ENCODE measurements at regions not wholly inside any gene's neighbourhood (a gene's known extent, or its start where the extent isn't known, plus 50 kb on each side); places are given as distances from the start of the nearest gene placed in this dataset.

DNA sequence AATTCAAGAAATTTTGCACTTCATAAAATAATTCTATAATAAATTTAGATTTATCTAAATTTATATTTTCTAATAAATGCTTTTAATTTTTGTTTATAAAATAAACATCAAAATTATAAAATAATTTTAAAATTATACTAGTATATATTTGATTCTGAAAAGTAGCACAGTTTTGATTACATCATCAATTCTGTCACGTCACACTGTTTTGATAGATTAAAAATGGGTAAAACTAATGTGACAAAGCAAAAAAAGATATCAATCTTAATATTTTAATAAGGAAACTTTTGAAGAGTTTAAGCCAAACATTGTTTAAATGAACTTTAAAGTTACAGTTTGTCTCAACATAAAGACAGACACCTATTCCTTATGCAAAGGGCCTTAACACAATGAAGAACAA lies 1001.8 kb downstream of the KCNT2 start:
- Histone ChIP-seq H3K4me3 (replicated peaks; ENCODE audit: insufficient read depth, low read length) (no peak overlapping the region), H3K27ac (replicated peaks) (no peak overlapping the region), H3K27me3 (ENCODE audit: insufficient read depth, poor library complexity, severe bottlenecking) (no peaks in the 10 kb centered on the region)
- TF ChIP-seq SPI1 (IDR thresholded peaks at IDR 0.05; ENCODE audit: borderline replicate concordance, low read depth) (no peak), GABPA (IDR thresholded peaks at IDR 0.05; ENCODE audit: low read depth) (no peak), POLR2AphosphoS5 (IDR thresholded peaks at IDR 0.05; ENCODE audit: low read depth) (no peak)
- TF ChIP-seq, protein P1, sequence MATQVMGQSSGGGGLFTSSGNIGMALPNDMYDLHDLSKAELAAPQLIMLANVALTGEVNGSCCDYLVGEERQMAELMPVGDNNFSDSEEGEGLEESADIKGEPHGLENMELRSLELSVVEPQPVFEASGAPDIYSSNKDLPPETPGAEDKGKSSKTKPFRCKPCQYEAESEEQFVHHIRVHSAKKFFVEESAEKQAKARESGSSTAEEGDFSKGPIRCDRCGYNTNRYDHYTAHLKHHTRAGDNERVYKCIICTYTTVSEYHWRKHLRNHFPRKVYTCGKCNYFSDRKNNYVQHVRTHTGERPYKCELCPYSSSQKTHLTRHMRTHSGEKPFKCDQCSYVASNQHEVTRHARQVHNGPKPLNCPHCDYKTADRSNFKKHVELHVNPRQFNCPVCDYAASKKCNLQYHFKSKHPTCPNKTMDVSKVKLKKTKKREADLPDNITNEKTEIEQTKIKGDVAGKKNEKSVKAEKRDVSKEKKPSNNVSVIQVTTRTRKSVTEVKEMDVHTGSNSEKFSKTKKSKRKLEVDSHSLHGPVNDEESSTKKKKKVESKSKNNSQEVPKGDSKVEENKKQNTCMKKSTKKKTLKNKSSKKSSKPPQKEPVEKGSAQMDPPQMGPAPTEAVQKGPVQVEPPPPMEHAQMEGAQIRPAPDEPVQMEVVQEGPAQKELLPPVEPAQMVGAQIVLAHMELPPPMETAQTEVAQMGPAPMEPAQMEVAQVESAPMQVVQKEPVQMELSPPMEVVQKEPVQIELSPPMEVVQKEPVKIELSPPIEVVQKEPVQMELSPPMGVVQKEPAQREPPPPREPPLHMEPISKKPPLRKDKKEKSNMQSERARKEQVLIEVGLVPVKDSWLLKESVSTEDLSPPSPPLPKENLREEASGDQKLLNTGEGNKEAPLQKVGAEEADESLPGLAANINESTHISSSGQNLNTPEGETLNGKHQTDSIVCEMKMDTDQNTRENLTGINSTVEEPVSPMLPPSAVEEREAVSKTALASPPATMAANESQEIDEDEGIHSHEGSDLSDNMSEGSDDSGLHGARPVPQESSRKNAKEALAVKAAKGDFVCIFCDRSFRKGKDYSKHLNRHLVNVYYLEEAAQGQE (IDR thresholded peaks at IDR 0.05; ENCODE audit: insufficient replicate concordance, low read depth), result no peak
- TF ChIP-seq, protein P2, sequence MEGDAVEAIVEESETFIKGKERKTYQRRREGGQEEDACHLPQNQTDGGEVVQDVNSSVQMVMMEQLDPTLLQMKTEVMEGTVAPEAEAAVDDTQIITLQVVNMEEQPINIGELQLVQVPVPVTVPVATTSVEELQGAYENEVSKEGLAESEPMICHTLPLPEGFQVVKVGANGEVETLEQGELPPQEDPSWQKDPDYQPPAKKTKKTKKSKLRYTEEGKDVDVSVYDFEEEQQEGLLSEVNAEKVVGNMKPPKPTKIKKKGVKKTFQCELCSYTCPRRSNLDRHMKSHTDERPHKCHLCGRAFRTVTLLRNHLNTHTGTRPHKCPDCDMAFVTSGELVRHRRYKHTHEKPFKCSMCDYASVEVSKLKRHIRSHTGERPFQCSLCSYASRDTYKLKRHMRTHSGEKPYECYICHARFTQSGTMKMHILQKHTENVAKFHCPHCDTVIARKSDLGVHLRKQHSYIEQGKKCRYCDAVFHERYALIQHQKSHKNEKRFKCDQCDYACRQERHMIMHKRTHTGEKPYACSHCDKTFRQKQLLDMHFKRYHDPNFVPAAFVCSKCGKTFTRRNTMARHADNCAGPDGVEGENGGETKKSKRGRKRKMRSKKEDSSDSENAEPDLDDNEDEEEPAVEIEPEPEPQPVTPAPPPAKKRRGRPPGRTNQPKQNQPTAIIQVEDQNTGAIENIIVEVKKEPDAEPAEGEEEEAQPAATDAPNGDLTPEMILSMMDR (IDR thresholded peaks at IDR 0.05; ENCODE audit: insufficient read depth, low read length), result no peak
- no peak for DNase-seq (ENCODE audit: low read depth in 1 of 2, low spot score in 1 of 2)

DNA sequence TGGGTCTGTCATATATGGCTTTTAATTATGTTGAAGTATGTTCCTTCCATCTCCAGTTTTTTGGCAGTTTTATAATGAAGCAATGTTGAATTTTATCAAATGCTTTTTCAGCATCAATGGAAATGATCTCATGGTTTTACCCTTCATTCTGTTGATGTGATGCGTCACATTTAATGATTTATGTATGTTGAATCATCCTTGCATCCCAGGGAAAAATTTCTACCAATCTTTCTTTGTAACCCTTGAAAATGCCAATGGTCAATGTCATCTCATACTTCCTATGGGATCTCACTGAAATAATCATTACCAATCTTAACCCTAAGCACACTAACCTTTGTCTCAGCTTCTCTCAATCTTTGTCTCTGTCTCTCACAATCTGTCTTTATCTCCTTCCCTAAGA lies 1004.0 kb downstream of the KCNT2 start:
- H3K27ac ChIP-seq (replicated peaks), result no peak overlapping the region

DNA sequence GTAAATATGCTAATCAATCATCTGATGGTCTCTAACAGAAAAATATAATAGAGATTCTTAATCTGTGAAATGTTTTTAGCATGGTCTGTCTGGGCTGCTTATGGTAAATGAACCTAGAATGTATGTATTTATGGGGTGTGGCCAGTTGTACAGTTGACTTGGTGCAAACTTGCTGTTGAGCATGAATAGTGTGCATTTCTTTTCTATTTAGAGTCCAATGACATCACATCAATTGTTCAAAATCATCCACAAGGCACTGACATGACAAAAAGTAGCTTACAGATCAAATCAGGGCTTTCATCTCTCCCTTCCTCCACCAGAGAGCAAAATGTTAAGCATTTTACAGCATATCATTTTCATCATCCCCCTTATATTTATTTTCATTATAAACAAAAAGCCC lies 1010.3 kb downstream of the KCNT2 start:
- DNase-seq (ENCODE audit: low read depth in 1 of 2, low spot score in 1 of 2), result no peak
- TF ChIP-seq, protein P1 (IDR thresholded peaks at IDR 0.05; ENCODE audit: insufficient replicate concordance, low read depth), result no peak
- no peak for TF ChIP-seq GABPA (IDR thresholded peaks at IDR 0.05; ENCODE audit: low read depth)
- no peak for TF ChIP-seq POLR2AphosphoS5 (IDR thresholded peaks at IDR 0.05; ENCODE audit: low read depth)
- no peak for TF ChIP-seq SPI1 (IDR thresholded peaks at IDR 0.05; ENCODE audit: borderline replicate concordance, low read depth)
- TF ChIP-seq, protein P2 (IDR thresholded peaks at IDR 0.05; ENCODE audit: insufficient read depth, low read length), result no peak
- Histone ChIP-seq H3K27ac (replicated peaks) (no peak overlapping the region), H3K4me3 (replicated peaks; ENCODE audit: insufficient read depth, low read length) (no peak overlapping the region), H3K27me3 (ENCODE audit: insufficient read depth, poor library complexity, severe bottlenecking) (no peaks in the 10 kb centered on the region)

More for the DNA sequence above, 1004.0 kb downstream of the KCNT2 start:
- no peak for DNase-seq (ENCODE audit: low read depth in 1 of 2, low spot score in 1 of 2)
- Histone ChIP-seq H3K4me3 (replicated peaks; ENCODE audit: insufficient read depth, low read length) (no peak overlapping the region), H3K27me3 (ENCODE audit: insufficient read depth, poor library complexity, severe bottlenecking) (no peaks in the 10 kb centered on the region)
- TF ChIP-seq, protein P2 (IDR thresholded peaks at IDR 0.05; ENCODE audit: insufficient read depth, low read length), result no peak
- TF ChIP-seq SPI1 (IDR thresholded peaks at IDR 0.05; ENCODE audit: borderline replicate concordance, low read depth) (no peak), POLR2AphosphoS5 (IDR thresholded peaks at IDR 0.05; ENCODE audit: low read depth) (no peak)
- TF ChIP-seq, protein P1 (IDR thresholded peaks at IDR 0.05; ENCODE audit: insufficient replicate concordance, low read depth), result no peak

Data from HL-60 (cell line).